Islet precursor cell (in vitro differentiated cells): ENCODE measurements at regions not wholly inside any gene's neighbourhood (a gene's known extent, or its start where the extent isn't known, plus 50 kb on each side); places are given as distances from the start of the nearest gene placed in this dataset.
"Not testable (repeated sequence)": the region's sequence is repeated elsewhere in the genome, so short reads cannot be mapped to it uniquely, and the experiment has no call there.

Experiments
- DNase-seq: peaks from one replicate; pipeline ENCODE4 v3.0.0-alpha.2; 2018

DNA sequence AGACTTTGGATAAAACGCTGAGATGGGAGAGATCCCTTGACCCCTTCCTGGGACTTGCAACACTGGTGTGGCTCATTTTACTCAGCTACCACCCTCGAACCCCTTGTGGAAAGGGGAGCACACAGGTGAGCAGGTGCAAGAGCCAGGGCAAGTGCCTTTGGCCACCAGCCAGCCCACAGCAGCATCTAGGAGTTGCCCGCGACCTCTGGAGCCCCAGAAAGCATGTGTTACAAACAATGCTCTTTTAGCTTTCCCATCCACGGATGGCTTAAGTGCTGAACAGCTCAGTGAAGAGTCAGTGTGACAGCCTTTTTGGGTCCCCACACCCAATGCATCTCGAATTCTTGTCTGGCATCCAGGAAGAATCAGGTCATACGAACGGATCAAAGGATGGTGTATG, 197.8 kb downstream of the MEMO1 start:
- no peak for DNase-seq

- DNase-seq = peak; percentile 57
Observed at GRCh38 chr2:31812051-31812798, 198.6 kb downstream of the MEMO1 start.

DNA sequence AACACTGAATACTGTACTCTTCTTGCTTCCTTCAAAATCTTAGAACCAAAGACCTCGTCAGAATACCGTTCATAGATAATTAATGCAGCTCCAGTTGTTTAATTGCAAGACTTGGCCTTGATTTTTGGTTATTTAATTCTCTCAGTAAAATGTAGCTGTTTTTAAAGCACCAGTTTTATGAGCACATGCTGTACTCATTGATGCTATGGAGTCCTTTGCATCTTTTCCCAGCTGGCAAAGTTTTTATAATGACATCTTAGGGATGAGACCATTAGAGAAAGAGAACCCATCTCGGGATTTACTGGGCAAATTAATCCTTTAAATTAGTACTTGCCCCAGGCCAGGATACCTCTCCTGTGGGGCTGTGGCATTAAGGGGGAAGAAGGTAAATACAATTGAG, 199.3 kb downstream of the MEMO1 start:
- DNase-seq = no peak

DNA sequence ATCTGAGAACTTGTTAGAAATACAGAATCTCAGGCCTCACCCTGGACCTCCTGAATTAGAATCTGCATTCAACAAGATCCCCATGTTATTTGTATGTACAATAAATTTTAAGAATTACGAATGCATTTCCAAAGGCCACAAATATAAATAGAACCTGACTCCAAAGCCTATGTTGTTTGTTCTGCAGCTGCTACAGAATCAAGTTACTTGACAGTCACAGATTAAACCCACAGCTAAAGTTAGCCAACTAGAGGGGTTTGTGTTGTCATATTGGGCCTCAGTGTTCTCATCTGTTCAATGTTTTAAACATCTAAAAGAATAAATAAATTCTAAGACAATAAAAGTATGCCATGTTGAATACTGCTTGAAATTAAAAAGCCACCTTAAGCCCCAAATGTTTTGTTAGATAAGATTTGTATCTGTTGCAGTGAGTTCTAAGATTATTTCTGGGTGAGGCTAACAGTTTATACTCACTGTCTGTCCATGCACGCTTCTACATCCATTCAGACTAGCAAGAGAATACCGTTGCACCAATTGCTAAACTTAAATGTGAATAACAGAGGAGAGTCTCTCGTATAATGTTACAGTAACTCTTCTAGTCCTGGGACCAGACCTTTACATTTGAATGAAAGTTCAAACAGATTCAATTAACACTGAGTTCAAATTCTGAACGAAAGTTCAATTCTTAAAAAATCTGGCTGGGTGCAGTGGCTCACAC, 200.4 kb downstream of the MEMO1 start:
- DNase-seq = no peak

GRCh38 chr2:31805688-31806087, 205.1 kb downstream of the MEMO1 start:
- DNase-seq = no peak

- DNase-seq = not testable (repeated sequence)
Observed at GRCh38 chr2:31803481-31804153, 207.2 kb downstream of the MEMO1 start.

- no peak for DNase-seq
Observed at GRCh38 chr2:31802711-31803110, 208.1 kb downstream of the MEMO1 start.

DNA sequence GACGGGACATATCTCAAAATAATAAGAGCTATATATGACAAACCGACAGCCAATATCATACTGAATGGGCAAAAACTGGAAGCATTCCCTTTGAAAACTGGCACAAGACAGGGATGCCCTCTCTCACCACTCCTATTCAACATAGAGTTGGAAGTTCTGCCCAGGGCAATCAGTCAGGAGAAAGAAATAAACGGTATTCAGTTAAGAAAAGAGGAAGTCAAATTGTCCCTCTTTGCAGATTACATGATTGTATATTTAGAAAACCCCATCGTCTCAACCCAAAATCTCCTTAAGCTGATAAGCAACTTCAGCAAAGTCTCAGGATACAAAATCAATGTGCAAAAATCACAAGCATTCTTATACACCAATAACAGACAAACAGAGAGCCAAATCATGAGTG, 211.5 kb downstream of the MEMO1 start:
- DNase-seq = not testable (repeated sequence)

DNA sequence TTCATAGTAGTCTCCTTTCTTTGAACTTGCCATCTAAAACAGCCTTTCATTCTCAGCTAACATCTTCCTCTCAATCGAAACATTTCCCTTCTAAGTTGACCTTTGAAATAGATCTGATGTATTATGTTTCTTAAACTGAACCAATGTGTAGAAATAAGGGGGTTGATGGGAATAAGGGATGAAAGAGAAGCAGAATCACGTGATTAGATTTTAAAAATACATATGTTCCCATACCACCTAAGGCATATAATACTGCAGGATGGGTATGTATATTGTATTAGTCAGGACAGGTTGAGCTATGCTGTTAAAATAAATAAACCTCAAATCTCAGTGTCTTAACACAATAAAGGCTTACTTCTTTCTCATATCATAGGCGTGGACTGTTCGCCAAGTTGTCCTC, 207.5 kb upstream of the SRD5A2 start:
- no peak for DNase-seq

DNA sequence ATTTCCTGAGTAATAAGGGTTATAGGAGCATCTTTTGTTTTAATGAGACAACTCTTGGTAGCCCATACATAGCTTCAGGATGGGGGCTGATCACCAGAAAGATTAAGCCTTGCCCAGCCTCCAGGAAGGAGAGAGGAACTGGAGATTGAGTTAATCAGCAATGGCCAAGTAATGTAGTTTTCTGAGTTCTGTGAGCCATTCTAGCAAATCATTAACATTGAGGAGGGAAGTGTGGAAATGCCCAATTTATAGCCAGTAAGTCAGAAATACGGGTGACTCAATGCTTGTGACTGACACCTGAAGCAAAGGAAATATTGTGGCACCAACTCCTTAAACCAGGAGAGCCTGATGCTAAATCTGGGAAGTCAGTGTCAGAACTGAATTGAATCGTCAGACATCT, 205.1 kb upstream of the SRD5A2 start:
- no peak for DNase-seq

- DNase-seq = no peak
Observed at GRCh38 chr2:31784868-31785267, 204.1 kb upstream of the SRD5A2 start.

DNA sequence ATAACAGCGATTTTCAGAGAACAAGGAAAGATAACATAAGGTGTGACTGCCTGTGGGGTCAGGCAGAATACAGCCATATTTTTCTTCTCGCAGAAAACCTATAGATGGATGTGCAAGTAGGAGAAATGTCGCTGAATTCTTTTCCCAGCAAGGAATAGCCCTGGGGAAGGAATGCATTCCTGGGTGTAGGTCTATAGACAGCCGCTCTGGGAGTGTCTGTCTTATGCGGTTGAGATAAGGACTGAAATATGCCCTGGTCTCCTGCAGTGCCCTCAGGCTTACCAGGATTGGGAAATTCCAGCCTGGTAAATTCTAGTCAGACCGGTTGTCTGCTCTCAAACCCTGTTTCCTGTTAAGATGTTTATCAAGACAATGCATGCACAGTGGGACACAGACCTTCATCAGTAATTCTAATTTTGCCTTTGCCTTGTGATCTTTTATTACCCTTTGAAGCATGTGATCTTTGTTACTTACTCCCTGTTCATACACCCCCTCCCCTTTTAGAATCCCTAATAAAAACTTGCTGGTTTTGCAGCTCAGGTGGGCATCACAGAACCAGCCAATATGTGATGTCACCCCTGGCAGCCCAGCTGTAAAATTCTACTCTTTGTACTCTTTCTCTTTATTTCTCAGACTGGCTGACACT, 202.8 kb upstream of the SRD5A2 start:
- peak; percentile 64 for DNase-seq

DNA sequence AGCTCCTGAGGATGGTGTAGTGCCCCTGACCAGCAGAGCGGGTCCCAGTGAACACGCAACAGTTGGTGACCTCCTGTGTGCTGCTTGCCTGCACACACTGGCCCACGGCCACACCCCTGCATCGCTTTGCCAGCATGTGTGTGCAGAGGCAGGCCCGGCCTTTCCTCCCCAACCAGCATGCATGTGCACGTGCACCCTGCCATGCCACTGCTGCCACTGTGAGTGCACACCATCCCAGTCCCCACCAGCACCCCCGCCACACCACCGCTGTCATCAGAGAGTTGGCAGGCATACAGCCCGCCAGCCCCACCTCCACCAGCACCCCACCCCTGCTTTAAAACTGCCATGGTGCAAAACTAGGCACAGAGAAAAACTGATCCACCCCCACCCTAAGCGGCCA, 197.4 kb upstream of the SRD5A2 start:
- no peak for DNase-seq

DNA sequence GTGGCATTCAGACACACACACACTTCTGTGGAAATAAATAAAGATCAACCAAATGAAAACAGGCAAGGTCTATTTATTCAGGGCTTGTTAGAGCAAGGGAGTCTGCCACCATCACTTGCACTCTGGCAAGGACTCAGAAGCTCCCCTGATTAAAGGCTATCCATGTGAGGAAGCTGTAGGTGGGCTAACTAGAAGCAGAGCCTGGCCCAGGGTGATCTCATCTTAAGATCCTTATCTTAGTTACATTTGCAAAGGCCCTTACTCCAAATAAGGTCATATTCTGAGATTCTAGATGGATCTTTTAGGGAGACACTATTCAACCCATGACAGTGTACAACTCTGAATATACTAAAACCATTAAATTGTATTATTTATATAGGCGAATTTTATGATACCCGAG, 190.0 kb upstream of the SRD5A2 start:
- DNase-seq = peak; percentile 72

DNA sequence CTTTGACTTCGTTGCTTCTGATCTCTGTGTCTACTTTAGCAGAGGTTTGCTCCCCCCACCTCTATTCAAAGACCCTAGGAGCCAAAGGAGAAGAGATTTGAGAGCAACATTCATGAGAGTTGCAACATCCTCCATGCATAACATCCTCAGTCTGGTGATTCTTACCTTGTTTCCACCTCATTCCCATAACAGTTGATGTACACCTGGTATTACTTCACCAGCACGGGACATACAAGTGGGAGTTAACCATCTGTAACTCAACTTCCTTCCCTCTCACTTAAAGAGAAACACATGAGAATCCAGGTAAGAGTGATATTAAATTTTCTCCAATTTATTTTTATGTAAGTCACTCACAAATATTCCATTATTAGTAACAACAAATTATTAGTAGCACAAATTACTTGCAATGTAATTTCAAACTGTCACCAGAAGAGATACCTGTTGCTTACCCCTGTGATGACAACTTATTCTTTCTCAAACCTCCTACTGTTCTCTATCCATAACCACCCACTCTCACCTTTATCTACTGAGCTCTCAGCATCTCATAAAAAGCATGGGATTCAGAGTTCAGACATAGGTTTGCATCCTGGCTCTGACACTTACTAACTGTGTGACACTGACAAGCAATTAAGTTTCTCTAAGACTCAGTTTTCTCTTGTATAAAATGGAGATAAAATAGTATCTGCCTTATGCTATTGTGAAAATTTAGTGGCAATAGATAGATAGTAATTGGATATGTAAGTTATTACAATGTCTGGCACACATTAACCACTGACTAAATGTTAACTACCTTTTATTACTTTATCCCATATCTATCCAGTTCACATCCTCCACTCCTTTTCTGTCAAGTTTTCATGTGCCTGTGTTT, 184.6 kb upstream of the SRD5A2 start:
- DNase-seq = no peak

- no peak for DNase-seq
Observed at GRCh38 chr2:31764169-31764568, 183.4 kb upstream of the SRD5A2 start.

DNA sequence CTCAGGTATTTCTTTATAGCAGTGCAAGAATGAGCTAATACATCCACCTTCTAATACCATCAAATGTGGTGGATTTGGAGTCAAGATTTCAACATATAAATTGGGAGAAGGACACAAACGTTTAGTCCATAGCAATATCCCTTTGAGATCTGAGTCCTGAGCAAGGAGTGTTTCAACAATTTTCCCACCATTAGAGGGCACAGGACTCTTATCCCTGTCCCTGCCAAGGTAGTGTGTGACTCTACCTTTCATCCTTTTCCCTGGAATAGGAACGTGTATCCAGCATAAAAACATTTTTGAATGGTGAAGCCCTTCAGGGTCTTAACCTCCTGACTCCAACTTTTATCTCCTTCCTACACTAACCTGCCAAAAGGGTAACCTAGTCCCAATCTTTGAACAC, 181.3 kb upstream of the SRD5A2 start:
- DNase-seq = no peak

GRCh38 chr2:31757351-31757750, 176.6 kb upstream of the SRD5A2 start:
- not testable (repeated sequence) for DNase-seq

- not testable (repeated sequence) for DNase-seq
Observed at GRCh38 chr2:31748746-31749145, 168.0 kb upstream of the SRD5A2 start.

GRCh38 chr2:31748041-31748440, 167.3 kb upstream of the SRD5A2 start:
- no peak for DNase-seq

- DNase-seq = no peak
Observed at GRCh38 chr2:31739161-31739560, 158.4 kb upstream of the SRD5A2 start.

DNA sequence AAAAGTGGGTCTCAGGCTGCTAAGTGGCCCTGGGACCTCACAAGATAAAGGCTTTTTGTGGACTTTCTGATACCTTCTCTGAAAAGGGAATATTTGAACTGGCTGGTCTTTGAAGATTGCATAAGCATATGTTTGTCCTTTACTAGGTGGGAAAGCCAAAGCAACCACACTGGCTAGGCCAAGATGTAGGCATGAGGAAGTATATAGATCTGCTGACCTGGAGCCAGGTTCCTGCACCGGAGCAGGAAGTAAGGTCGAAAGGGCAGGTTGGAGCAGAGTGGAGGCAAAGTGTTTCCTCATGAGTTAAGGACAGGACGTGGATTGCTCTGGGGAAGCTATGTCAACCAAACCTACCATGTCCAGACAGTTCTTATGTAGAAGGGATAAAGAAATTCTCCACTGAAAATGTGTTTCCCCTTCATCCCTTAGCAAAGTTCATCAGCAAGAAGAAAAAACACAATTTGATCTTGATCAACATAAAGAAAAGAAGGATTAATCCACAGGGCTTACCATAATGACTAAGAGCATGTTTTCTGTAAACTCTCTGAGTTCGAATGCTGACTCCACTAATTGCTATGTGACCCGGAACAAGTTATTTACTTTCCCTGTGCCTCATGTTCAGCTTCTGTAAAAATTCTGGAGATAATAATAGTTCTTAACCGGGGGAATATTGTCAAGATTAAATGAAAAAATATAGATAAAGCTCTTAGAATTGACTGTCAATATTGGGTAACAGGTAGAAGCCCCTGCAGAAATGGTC, 156.1 kb upstream of the SRD5A2 start:
- DNase-seq = no peak
